ENCODE measurements at regions not wholly inside any gene's neighbourhood (a gene's known extent, or its start where the extent isn't known, plus 50 kb on each side); places are given as distances from the start of the nearest gene placed in this dataset.
A peak's percentile ranks its signal among the peaks of the same experiment; 100 is the strongest.
"Not testable (repeated sequence)": the region's sequence is repeated elsewhere in the genome, so short reads cannot be mapped to it uniquely, and the experiment has no call there.

- no peaks in the 10 kb centered on the region for H3K9me3 ChIP-seq
- H3K4me1 ChIP-seq, result peaks cover 9 to 17% (median 14%) of the 10 kb centered on the region in 4 donors
- DNase-seq (ENCODE audit: extremely low spot score), result no peak
- H3K27ac ChIP-seq (replicated peaks in 1 of 4), result no peak overlapping the region
- H3K36me3 ChIP-seq, result no peaks in the 10 kb centered on the region
- no peak overlapping the region for H3K4me3 ChIP-seq
- TF ChIP-seq EP300 (IDR thresholded peaks at IDR 0.05), result no peak
- H3K27me3 ChIP-seq, result no peaks in the 10 kb centered on the region
- intact Hi-C loops (cut with DNase I), result no loop called here
Observed at GRCh38 chr1:182159443-182159842, 97.9 kb upstream of the ZNF648 start.

- Histone ChIP-seq H3K27ac (replicated peaks in 1 of 4) (no peak overlapping the region), H3K27me3 (no peaks in the 10 kb centered on the region), H3K4me3 (no peak overlapping the region), H3K4me1 (no peaks in the 10 kb centered on the region), H3K36me3 (no peaks in the 10 kb centered on the region), H3K9me3 (no peaks in the 10 kb centered on the region)
- WGBS, result 78% methylated on average over 2 of the region's 2 CpGs
- intact Hi-C loops (cut with DNase I), result no loop called here
- TF ChIP-seq POLR2AphosphoS5 (IDR thresholded peaks at IDR 0.05), result no peak
- no peak for TF ChIP-seq CTCF (IDR thresholded peaks at IDR 0.05)
- TF ChIP-seq POLR2A (IDR thresholded peaks at IDR 0.05; ENCODE audit: low read depth), result no peak
- TF ChIP-seq EP300 (IDR thresholded peaks at IDR 0.05), result no peak
- no peak for DNase-seq (ENCODE audit: extremely low spot score)
Observed at GRCh38 chr1:182157187-182157586, 95.7 kb upstream of the ZNF648 start.

- H3K36me3 ChIP-seq; H3K27ac ChIP-seq (replicated peaks in 1 of 4); H3K4me1 ChIP-seq; H3K4me3 ChIP-seq; intact Hi-C loops (cut with DNase I); H3K27me3 ChIP-seq; DNase-seq (ENCODE audit: extremely low spot score); H3K9me3 ChIP-seq: not testable (repeated sequence)
- WGBS, result 92% methylated on average over 1 of the region's 1 CpG
Observed at GRCh38 chr1:182154425-182154824, 92.9 kb upstream of the ZNF648 start.

- 50% methylated on average over 6 of the region's 6 CpGs for WGBS
- Histone ChIP-seq H3K4me1 (peaks cover 13 to 37% (median 20%) of the 10 kb centered on the region in 4 donors), H3K4me3 (no peak overlapping the region), H3K9me3 (no peaks in the 10 kb centered on the region), H3K27me3 (no peaks in the 10 kb centered on the region), H3K27ac (replicated peaks in 1 of 4) (peak overlapping the region; percentile 7 to 45 (median 30)), H3K36me3 (no peaks in the 10 kb centered on the region)
- DNase-seq (ENCODE audit: extremely low spot score), result no peak
- intact Hi-C loops (cut with DNase I), result loop anchor here (5.0 kb wide), 1 partner anchor 143 kb away; no protein-coding TSS in a partner anchor
- TF ChIP-seq EP300 (IDR thresholded peaks at IDR 0.05) (peak; percentile 20), CTCF (IDR thresholded peaks at IDR 0.05) (no peak), POLR2A (IDR thresholded peaks at IDR 0.05; ENCODE audit: low read depth) (peak; percentile 16), POLR2AphosphoS5 (IDR thresholded peaks at IDR 0.05) (peak; percentile 61 to 67)
Observed at GRCh38 chr1:182149411-182149965, 88.0 kb upstream of the ZNF648 start.

GRCh38 chr1:182147951-182148350 lies 86.4 kb upstream of the ZNF648 start:
- H3K27ac ChIP-seq (replicated peaks in 1 of 4), result peak overlapping the region in 1 of 4 donors; percentile 28
- no peak for DNase-seq (ENCODE audit: extremely low spot score)
- H3K36me3 ChIP-seq, result no peaks in the 10 kb centered on the region
- H3K4me3 ChIP-seq, result no peak overlapping the region
- TF ChIP-seq POLR2A (IDR thresholded peaks at IDR 0.05; ENCODE audit: low read depth) (no peak), POLR2AphosphoS5 (IDR thresholded peaks at IDR 0.05) (no peak), EP300 (IDR thresholded peaks at IDR 0.05) (no peak), CTCF (IDR thresholded peaks at IDR 0.05) (no peak)
- 80% methylated on average over 5 of the region's 5 CpGs for WGBS
- no peaks in the 10 kb centered on the region for H3K27me3 ChIP-seq
- no peaks in the 10 kb centered on the region for H3K9me3 ChIP-seq
- H3K4me1 ChIP-seq, result peaks cover 26 to 52% (median 36%) of the 10 kb centered on the region in 4 donors
- intact Hi-C loops (cut with DNase I), result loop anchor here (5.0 kb wide), 1 partner anchor 144 kb away; no protein-coding TSS in a partner anchor

All from esophagus muscularis mucosa (tissue), 4 donors.